SKM-1 (cell line): ENCODE measurements at regions not wholly inside any gene's neighbourhood (a gene's known extent, or its start where the extent isn't known, plus 50 kb on each side); places are given as distances from the start of the nearest gene placed in this dataset.

Source experiments
- DNase-seq: peaks from one replicate; lab custom pipeline; 2025; ENCODE audit not compliant: unreplicated experiment; lab: John Stamatoyannopoulos, UW

DNA sequence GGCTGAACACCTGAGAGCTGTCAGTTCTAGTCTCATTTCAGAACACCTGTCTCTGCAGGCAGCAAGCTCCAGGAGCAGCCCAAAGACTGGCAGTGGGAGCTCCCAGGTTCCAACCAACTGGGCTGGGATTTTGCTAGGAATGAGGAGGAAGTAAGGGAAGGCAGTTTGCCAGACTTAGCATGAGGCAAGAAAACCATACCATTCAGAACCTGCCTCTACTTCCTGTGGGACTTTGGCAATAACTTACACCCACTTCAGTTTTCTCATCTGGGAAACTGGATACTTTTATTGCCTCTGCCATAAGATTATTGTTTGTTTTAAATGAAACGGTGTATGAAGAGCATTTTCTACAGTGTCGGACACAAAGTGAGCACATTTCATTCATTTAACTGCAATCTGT is 363.7 kb upstream of the ISX start:
- no peak for DNase-seq

DNA sequence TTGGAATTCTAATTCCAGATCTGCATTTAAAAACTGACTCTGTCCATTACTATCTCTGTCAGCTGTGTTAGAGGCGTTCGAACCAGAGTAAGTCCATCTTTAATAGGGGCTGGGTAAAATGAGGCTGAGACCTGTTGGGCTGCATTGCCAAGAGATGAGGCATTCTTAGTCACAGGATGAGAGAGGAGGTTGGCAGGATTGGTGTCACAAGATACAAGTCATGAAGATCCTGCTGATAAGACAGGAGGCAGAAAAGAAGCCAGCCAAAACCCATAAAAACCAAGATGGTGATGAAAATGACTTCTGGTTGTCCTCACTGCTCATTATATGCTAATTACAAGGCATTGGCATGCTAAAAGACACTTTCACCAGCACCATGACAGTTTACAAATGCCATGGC is 356.3 kb upstream of the ISX start:
- no peak for DNase-seq

DNA sequence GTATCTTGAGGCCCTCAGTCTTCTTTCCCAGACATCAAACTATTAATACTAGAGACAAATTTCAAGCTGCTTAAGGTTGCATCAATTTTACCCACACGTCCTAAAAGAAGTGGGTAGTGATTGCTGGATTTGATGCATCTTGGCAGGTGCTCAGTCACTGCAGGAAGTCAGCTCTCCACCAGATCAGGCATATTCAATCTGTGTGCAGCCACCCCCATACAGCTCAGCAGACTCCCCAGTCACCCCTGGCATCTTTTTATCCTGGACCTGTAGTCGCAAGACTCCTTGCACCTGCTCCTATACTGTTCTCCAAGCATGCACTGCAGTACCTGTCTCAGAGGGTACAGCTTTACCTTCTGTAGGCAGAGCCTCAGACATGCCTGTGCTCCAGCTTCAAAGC is 343.1 kb upstream of the ISX start:
- DNase-seq: no peak

DNA sequence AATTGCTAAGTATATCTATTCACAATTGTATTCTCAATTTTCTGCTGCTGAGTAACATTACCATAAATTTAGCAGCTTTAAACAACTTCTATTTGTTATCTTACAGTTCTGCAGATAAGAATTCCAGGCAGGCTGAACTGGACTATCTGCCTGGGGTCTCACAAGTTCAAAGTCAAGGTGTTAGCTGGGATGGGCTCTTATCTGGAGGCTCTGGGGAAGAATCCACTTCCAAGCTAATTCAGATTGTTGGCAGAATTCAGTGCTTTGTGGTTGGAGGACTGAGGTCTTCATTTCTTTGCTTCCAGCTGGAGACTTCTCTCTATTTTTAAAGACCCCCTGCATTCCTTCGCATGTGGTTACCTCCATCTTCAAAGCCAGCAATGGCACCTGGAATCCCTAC is 329.9 kb upstream of the ISX start:
- no peak for DNase-seq

DNA sequence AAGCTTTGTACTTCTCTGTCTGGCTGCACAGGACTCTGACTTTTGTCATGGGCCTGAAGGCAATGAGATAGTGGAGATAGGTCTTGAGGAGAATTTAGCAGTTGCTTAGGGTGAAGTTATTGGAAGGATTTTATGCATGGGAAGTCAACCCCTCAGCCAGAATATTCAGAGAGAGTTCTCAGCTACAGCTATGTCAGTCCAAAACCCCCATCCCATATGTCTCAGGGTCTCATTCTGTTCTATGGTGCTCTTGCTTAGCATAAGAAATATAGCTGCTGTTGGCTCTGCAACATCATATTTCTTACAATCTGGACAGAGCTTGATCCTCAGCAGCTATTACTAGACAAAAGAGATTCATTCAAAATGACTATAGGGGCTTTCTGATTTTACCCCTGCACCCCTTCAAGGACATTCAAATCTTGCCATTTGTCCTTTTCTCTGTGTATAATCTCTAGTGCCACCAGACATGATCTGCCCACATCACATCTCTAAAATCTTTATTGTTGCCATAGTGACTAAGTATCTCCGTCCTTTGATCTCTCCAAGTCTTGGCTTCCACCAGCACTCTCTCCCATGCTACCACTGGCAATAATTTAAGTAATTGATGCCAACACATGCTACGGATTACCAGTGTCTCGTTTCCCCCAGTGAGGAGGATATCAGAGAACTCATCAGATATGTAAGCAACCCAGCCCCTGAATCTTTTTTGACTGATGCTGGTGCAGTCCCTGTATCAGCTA is 327.1 kb upstream of the ISX start:
- no peak for DNase-seq

DNA sequence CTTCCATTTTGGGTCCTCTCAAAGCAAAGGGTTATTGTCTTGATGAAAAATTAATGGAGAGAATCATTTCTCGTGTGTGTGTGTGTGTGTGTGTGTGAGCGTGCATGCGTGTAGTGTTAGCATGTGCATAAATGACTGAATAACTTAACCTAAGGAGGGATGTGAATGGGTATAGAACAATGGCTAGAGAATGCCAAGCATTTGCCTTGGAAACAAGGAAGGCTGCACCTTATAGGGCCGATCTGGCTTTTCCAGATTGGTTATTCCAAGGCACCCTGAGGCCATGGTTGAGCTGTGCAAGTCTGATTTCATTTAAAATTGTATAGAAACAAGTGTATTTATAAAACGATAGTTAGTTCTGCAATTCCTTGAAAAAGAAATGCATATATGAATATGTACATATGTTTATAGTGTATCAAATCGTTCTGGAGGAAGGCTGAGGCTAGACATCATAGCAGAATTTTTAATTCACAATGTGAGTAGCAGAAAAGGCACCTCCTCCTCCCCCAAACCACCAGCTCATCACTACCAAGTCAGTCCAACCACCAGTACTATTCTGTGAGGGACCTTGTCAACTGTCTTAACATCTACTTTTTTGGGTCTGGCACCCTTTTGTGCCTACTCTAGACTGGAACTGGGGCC is 322.7 kb upstream of the ISX start:
- no peak for DNase-seq

DNA sequence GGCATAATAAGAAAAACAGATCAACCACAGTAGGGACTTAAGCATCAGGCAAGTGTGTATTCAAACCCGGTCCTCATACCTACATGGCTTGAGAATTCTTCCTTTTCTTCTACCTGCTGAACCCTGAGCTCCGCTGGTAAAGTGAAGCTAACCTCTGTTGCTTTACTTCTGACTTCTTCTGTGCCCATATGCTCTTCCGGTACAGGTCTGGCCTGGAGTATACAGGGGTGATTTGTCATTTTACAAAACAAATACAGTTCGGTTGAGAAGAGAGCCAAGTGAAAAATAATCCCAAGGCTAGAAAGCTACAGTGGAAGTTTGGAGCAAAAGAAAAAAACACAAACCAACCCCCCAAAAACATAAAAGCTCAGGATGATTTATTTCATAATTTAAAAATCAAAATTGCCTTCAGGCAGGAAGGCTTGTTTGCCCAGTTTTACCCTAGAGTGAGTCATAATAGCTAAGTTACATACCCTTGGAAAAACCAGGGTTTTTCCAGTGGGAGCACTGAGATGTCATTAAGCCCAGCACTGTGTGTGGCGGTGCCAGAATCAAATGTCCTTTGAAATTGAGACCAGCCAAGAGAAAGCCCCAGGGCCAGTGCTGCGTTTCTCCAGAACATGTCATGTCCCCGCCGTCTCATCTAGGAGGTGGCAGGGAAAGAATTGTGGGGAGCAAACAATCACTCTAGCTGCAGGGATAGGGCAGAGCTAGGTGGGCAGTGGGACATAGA is 305.5 kb upstream of the ISX start:
- DNase-seq: no peak

DNA sequence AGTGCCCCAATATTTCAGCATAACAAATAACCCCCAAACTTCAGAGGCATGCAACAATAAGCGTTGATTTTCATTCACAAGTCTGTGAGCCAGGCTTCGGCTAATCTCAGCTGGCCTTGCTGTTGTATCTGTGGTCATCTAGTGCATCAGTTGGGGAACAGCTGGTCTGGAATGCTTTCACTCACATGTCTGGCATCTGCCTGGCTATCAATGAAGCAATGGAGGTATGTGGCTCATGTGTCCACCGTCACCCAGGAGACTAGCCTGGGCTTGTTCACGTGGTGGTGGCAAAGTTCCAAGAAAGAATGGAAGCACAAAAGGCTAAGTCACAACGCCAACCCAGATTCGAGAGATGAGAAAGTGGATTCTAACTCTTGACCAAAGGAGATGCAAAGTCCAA is 304.8 kb upstream of the ISX start:
- no peak for DNase-seq

DNA sequence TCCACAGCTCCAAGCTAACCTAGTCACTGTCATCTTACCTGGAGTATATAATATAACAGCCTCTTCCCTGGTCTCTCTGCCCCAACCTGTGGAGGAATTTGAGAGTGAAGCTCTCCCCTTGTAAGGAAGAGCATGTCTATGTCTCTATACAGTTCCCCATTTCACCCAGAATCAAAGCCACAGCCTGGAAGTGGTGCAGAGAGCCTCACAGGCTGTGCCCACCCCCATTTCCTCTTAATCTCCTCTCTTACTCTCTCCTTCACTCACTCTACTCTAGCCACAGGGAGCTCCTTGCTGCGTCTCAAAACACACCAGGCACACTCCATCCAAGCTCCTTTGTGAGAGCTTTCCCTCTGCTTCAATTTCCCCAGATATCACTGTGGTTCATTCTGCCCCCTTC is 302.5 kb upstream of the ISX start:
- no peak for DNase-seq

DNA sequence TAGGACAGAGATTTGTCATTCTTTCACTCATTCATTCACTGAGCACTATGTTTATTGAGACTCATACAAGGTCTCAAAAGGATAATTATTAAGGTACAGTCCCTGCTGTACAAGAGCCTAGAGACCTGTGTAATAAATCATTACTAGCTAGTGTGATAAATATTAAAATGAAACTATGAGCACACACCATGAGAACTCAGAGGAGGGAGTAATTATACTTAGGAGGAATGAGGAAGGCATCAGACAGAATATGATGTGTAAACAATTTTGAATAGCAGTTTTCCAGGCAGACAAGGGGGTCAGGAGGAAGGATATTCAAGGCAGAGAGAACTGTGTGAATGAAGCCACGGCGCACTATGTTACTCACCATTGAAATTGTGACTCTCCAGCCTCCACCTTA is 300.8 kb upstream of the ISX start:
- DNase-seq: no peak

DNA sequence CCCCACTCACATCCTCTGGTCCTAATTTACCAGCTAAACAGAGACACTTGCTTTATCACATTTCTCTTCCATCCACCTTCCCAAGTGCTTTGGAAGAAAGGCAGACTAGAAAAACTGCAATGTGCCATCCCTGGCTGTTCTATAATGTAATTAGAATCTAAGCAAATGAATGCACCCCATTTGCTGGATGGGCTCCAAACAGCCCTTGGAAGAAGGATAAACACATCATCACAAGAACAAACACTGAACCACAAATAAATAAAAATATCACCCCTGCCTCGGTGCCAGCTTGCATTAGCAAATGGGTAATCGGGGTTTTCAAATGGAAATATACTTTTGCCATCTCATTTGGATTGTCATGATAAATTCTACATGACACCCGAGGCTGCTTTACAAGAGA is 296.6 kb upstream of the ISX start:
- no peak for DNase-seq

DNA sequence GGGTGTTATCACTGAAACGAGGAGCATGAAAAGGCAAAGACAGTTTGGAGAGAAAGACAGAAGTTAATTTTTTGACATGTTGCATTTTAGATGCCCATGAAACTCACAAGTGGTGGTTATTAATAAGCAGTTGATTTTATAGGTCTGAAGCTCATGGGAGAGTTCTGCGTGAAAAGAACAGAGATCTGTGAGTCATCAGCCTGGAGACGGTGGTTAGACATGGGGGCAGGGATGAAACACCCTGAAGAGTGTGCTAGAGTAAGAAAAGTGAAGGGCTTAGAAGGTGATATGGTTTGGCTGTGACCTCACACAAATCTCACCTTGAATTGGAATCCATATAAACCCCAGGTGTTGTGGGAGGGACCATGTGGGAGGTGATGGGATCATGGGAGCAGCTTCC is 289.1 kb upstream of the ISX start:
- no peak for DNase-seq

DNA sequence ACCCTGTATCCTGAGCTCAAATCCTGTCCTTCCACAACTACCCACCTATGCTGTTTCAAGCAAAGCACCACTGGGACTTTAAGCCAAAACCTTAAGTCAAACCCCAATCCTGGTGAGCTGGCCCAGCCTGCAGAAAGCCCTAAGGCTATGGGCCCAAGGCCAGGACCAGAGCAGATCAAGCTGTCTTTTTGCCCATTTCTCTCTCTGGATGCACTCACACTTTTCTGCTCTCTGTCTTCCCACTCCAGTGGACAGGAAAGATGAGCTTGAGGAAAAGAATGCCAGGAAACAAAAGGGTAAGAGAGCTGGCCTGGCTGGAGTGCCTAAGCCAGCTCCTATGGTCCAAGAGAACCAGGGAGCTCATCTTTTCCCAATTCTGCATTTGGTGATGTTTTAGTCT is 284.3 kb upstream of the ISX start:
- no peak for DNase-seq

DNA sequence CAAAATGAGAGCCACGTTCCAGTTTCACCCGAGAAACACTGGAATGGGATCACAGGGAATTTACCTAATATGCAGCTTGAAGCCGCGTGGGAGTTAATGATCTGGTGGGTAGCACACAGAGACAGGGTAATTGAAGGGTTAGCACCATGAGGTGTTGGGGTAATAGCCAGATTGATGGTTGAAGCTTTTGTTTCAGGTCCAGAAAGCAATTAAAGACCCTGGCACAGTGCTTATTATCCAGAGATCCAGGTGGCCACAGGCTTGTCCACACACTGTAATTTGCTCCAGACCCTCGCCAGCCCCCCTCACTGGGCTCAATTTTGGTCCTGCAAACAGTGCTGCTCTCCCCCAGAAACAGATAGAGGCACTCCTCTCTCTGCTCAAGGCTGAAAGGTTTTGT is 282.5 kb upstream of the ISX start:
- no peak for DNase-seq

DNA sequence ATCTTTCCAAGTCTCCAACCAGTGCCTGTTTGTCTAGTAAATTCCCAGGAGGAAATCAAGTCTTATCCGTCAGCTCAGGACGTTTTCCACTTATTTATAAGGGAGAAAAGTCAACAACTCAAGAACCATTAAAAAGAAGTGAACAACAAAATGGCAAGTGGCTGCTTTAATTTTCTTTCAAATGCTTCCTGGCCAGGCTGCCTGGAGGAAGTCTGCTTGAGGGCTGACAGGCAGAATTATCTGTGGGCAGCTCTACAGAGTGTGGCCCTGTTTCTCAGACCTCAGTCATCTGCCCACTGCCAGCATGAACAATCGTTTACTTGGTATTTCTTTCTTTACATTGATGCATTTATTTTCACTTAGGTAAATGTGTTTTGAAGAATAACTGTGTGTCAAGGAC is 281.9 kb upstream of the ISX start:
- no peak for DNase-seq

DNA sequence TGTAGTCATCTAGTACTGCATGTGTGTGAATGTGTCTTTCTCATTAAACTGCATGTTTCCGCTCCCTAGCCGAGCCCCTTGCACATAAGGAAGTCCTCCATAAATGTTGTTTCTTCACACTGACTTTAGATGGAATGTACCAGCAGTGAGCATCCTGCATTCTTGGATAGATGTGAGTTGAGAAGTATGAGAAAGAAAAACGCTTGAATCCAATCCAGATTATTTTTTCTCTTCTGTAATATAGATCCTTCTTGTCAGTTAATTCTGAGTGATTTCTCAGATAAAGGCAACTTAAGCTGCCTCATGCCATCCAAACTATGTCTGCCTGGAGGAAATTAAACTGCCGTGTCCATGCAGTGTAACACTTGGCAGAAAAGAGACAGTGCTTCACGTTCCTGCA is 268.1 kb upstream of the ISX start:
- no peak for DNase-seq

DNA sequence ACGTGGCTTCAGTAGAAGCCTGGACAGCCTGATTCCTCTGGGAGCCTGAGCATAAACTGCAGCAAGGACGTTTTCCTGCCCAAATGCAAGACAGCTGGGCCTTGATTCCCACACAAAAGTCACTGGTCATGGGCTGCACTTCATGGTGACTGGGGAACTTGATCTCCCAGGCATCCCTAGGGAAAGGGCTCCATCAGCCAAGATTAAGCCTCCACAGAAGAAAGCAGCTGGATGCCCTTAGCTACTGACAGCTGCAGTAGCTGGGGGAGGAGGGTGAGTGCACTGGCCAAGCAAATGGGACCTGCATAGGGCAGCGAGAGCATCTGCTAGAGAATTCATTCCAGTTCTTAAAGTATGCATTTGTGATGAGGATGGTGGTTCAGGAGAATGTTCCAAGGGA is 267.4 kb upstream of the ISX start:
- DNase-seq: no peak

DNA sequence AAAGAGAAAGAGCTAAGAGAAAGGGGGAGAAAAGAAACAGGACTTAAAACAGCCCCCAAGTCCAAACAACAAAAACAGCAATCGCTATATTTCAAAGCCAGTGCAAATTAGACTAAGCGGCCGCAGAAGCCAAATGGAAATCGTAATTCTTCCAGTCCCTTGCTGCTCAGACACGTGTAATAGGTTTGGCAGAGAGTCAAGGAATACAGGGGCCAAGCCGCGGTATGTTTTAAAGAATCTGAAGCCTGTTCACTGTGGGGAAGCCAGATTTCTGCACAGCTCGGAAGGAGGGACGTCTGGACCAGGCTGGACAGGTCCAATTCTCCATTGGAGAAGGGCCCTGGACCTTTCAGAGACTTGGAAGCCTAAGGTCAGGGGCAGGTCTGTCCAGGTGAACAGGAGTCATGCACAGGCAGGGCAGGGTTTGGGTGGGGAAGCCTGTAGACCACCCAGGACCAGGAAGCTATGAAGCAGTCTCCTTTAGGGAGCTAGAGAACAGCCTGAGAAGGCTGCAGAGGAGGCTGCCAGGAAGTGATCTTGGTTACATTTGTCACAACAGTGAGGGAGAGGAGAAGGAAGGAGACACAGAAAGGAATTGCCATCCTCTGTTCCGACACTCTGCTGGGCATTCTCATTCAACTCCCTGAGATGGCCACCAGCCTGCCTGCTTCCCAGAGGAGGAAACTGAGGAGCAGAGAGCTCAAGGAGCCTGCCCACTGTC is 265.5 kb upstream of the ISX start:
- no peak for DNase-seq

DNA sequence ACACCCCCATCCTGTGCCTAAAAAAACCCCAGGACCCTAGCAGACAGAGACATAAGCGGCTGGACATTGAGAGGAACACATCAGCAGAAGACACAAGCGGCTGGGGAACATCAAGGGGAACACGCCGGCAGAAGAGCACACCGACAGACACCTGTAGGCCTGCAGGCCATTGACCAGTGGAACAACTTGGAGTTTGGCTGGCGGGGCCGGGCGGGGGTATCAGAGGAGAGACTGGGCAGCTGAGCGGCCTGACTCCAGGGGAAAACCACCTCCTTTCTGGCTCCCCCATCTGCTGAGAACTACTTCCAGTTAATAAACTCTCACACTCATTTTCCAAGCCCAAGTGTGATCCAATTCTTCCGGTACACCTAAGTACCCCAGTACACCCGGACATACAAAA is 264.7 kb upstream of the ISX start:
- DNase-seq: no peak

DNA sequence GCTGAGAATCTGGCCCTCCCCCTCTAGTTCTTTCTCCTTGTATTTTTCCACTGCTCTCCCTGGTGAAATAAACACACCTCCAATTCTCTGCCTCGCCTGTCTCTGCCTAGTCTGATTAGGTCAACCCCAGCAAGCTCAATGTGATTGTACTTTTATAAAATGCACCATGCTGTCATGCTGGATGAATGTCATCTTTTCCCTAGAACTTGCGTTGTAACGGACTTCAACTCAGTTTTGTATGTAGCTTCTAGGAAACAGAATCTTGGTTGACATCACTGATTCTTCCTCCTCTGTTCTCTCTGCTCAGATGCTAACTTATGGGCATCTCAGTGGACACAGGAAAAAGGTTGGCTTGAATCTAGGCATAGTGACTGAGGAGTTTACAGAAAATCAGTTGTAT is 261.9 kb upstream of the ISX start:
- DNase-seq: no peak

DNA sequence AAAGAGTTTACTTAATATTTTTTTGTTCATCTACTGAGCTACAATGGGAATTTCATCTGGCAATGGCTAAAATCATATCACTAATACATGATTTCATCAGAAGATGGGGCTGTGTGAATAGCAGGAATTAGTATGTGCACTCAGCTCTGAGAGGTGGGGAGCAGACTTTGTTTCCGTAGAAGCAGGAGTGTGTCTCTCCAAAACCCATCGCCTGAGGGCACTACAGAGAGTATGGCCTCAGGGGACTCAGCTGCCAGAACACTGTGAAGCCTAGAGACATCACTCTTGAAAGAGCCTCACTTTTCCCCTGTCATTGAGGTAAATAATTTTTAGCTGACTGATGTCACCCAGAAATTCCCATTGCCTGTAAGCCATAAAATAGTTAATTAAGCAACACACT is 261.4 kb upstream of the ISX start:
- DNase-seq: no peak

DNA sequence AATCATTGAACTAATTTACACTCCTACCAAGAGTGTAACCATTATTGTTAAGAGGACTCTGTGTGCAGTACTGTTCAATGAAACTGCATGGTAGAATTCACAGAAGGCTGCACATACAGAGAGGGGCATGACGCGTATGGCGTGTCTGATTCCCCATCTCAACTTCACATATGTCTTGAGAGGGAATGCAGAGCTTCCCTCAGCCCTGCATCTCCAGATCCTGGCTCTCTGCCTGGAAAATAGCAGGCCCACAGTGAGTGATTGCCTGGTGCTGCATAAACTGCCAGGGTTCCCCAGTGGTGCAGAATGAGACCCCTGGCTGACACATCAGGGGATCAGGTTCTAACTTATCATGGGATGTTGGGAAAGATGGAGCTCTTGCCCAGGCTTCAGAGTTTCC is 260.2 kb upstream of the ISX start:
- no peak for DNase-seq
